GM12878 (cell line): ENCODE measurements at regions not wholly inside any gene's neighbourhood (a gene's known extent, or its start where the extent isn't known, plus 50 kb on each side); places are given as distances from the start of the nearest gene placed in this dataset.

Experiments
- ASH2L ChIP-seq: fragments of 300-600, 200-600 bp; sonication (generic); IDR thresholded peaks from 2 replicates; pipeline ENCODE4 v1.6.1; 2017; ENCODE audit warnings: low read depth, mild to moderate bottlenecking, borderline replicate concordance
- CTCF ChIP-seq, 3 experiments: IDR thresholded peaks in 2 of 3; conservative IDR thresholded peaks in 1 of 3; 2 replicates each; pipeline ENCODE4 v1.5.1; 2011; ENCODE audit warnings: low read depth in 3 of 3, low read length in 3 of 3, mild to moderate bottlenecking in 3 of 3, control low read depth in 2 of 3, moderate library complexity in 2 of 3, inconsistent platforms in 1 of 3, mixed read lengths in 1 of 3; ENCODE audit not compliant: control insufficient read depth in 2 of 3, insufficient read depth in 1 of 3; ENCODE audit errors: extremely low read depth in 1 of 3
- POLR2A ChIP-seq: IDR thresholded peaks from 2 replicates; pipeline ENCODE4 v1.6.1; 2011; ENCODE audit warnings: low read depth, mild to moderate bottlenecking, low read length
- POLR2AphosphoS5 ChIP-seq: IDR thresholded peaks from 2 replicates; pipeline ENCODE4 v1.6.1; 2011; ENCODE audit warnings: mild to moderate bottlenecking, low read length, inconsistent platforms
- TF ChIP-seq, protein P1 (sequence below): IDR thresholded peaks from 2 replicates; pipeline ENCODE4 v1.6.1; 2012; ENCODE audit warnings: low read depth, low read length, improper control_type of control experiment

- TF ChIP-seq, protein P1, sequence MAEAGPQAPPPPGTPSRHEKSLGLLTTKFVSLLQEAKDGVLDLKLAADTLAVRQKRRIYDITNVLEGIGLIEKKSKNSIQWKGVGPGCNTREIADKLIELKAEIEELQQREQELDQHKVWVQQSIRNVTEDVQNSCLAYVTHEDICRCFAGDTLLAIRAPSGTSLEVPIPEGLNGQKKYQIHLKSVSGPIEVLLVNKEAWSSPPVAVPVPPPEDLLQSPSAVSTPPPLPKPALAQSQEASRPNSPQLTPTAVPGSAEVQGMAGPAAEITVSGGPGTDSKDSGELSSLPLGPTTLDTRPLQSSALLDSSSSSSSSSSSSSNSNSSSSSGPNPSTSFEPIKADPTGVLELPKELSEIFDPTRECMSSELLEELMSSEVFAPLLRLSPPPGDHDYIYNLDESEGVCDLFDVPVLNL: no peak
- TF ChIP-seq ASH2L (no peak), POLR2AphosphoS5 (no peak), POLR2A (no peak), CTCF (IDR thresholded peaks at IDR 0.05 in 2 of 3, conservative IDR thresholded peaks at IDR 0.05 in 1 of 3; ENCODE audit: control insufficient read depth in 2 of 3, extremely low read depth in 1 of 3, insufficient read depth in 1 of 3, low read depth in 3 of 3, low read length in 3 of 3) (no peak)
These were observed 76.7 kb upstream of the BARX2 start for GRCh38 chr11:129298988-129299387.
